SW 1271 (cell line): ENCODE measurements at regions not wholly inside any gene's neighbourhood (a gene's known extent, or its start where the extent isn't known, plus 50 kb on each side); places are given as distances from the start of the nearest gene placed in this dataset.
"Not testable (repeated sequence)": the region's sequence is repeated elsewhere in the genome, so short reads cannot be mapped to it uniquely, and the experiment has no call there.

ENCODE experiments used
- DNase-seq, 2 experiments: peaks; one replicate each; lab custom pipeline; 2025; lab: John Stamatoyannopoulos, UW

DNA sequence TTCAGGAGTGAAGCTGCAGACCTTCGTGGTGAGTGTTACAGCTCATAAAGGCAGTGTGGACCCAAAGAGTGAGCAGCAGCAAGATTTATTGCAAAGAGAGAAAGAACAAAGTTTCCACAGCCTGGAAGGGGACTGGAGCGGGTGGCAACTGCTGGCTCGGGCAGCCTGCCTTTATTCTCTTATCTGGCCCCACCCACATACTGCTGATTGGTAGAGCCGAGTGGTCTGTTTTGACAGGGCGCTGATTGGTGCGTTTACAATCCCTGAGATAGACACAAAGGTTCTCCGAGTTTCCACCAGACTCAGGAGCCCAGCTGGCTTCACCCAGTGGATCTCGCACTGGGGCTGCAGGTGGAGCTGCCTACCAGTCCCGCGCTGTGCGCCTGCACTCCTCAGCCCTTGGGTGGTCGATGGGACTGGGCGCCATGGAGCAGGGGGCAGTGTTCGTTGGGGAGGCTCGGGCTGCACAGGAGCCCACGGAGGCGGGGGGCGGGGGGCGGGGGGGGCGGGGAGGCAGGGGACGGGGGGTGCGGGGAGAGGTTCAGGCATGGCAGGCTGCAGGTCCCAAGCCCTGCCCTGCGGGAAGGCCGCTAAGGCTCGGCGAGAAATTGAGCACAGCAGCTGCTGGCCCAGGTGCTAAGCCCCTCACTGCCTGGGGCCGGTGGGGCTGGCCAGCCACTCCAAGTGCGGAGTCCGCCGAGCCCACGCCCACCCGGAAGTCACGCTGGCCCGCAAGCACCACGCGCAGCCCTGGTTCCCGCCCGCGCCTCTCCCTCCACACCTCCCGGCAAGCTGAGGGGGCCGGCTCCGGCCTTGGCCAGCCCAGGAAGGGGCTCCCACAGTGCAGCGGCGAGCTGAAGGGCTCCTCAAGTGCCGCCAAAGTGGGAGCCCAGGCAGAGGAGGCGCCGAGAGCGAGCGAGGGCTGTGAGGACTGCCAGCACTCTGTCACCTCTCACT, 59.9 kb upstream of the EN2 start:
- DNase-seq: not testable (repeated sequence)

DNA sequence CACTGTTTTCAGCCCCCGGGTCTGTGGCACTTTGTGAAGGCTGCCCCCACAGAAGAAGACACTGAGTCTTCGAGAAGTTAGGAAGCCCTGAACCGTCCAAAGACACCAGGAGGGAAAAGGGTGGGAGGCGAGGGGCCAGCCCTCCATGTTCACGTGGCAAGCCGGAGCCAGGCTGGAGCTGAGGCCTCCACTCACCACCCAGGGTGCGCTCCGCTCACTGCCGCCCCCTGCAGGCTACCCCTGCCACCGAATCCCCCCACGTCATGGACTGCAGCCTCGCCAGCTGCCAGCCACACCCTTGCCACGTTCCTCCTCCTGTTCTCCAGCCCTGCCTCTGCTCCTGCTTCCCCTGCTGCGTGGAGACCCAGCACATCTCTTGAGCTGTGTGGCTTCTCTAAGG, 59.0 kb upstream of the EN2 start:
- no peak for DNase-seq

DNA sequence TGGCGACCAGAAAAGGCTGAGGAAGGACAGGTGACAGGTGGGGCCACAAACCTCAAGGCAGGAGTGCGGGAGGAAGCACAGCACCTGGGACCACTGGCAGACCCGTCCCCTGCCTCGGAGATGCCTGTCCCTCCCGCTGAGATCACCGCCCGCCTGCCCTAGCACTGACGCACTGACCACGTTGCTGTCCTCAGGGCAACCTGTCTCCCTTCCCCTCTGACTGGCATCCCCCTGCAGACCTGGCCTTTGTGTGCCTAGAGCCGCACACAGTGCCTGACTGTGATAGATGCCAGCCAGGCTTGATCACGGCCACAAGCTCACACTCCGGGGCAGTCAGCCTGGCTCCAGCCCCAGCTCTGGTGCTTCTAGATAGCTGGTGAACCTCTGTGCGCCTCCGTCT, 58.4 kb upstream of the EN2 start:
- DNase-seq: no peak

DNA sequence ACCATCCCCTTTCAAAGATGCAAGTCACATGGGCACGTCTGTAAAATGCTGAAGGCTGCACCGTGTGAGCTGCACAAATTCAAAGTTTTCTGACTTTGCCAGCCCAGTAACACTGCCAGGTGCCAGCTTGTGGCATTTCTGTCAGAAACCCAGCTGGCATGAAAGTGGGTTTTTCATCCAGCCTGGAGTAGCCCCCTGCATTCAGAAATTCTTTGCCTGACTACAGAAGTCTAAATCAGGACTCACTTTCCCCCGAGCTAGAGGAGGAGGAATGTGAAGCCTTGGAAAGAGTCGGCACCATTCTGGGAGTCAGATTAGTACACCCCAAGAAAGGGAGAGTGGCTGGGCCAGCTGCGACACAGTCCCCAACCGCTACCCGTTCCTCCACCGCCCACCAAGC, 56.7 kb upstream of the EN2 start:
- no peak for DNase-seq

DNA sequence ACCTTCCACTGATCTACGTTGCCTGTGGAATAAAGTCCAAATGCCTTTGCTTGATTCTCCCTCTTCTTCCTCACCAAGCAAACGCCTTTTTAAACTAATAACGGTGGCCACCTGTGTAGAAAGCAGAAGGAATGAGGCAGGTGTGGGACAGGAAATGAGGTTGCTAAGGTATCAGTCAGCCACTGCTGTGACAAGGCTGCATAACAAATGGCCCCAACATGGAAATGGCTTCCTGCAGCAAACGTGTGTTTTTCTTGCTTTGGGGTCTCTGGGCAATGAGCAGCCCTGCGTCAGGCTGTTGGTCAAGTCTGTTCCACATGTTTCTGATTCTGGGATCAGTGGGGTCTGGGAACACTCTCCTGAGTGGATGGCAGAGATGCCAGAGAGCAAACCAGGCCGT, 56.0 kb upstream of the EN2 start:
- no peak for DNase-seq

DNA sequence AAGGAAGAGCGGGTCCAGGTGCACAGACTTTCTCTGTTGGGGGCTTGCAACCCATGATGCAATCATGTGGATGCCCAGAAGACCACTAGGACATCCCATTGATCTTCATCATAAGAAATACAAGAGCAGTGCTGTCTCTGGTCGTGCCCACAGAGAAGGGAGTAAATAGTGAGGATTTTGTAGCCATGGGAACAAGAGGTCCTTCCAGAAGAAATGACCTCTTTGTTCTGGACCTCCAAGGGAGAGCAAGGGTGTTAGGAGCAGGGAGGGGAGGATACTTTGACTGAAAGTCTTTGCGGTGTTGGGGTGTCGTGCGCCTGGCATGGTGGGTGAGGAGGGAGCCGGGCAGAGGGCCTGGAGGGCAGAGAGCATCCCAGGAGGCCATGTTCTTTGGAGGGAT, 55.0 kb upstream of the EN2 start:
- DNase-seq: no peak

DNA sequence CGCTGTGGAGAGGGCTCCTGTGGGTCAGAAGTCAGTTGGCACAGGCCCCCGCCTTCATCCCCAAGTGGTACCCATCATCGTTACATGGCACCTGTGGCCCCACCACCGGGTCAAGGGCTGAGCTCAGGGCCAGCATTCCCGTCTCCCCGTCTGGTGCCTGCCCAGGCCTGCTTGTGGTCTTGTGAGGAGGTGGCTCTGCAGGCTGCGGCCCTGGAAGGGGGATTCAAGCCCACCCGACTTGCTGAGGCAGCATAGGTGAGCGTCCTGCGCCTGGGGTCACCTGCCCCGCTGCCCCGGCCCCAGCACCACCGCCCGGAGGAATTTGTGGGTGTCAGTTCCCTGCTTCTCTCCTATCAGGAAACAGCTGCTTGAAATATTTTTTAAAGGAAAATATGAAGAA, 53.0 kb upstream of the EN2 start:
- DNase-seq: no peak

DNA sequence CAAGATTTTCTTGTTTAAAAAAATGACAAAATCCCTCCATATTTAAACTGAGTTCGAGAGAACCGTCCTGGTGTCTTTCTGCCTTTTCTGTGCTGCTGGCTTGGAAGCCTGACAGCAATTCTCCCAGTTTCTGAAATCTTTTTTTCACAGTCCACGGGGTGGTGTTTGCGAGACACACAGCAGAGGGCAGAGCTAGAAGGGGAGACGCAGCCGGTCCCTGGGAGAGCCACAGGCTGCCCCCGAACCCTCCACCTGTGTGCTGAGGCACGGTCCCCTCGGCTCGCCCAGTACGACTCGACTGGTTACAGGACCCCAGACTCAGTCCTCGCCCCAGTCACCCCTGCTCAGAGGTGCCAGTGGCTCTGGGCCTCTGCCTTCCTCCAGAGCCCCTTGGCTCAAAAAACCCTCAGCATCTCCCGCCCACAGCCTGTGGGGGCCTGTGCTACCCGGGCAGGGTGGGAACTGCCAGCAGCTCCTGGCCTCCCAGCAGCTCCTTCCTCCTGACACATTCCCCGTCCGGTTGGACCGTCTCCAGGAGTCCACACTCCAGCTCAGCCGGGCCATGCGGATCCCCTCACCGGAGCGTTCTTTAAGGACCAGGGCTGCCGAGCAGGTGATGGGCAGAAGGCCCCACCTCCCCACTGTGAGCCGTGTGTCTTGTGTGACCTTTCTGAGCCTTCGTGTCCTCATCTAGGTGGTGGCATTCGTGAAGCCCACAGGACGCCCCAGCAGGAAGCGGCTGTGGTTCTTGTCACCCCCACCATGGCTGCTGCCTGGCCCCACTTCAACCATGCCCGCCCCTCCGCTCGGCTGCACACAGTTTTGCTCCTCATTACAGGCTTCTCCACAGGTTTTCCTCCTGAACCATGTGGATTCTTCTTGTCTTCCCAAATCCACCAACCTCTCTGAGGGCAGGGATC, 52.3 kb upstream of the EN2 start:
- DNase-seq: no peak

DNA sequence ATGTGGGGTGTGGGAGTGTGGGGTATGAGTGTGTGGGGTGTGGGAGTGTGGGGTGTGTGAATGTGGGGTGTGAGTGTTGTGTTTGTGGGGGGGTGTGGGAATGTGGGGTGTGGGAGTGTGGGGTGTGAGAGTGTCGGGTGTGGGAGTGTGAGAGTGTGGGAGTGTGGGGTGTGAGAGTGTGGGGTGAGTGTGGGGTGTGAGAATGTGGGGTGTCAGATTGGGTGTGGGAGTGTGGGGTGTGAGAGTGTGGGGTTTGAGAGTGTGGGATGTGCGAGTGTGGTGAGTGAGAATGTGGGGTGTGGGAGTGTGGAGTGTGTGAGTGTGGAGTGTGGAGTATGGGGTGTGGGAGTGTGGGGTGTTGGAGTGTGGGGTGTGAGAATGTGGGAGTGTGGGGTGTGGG, 50.1 kb upstream of the EN2 start:
- DNase-seq: no peak
